OCI-LY7 (cell line): ENCODE measurements at regions not wholly inside any gene's neighbourhood (a gene's known extent, or its start where the extent isn't known, plus 50 kb on each side); places are given as distances from the start of the nearest gene placed in this dataset.
"Not testable (repeated sequence)": the region's sequence is repeated elsewhere in the genome, so short reads cannot be mapped to it uniquely, and the experiment has no call there.

ENCODE experiments used
- BruUV-seq: library from RNA; stranded (reverse); fragments of 400-500 nt; replicated peaks from 2 replicates; lab custom pipeline; 2021; lab: Mats Ljungman, UMichigan
- CTCF ChIA-PET: fragments of 300-600 bp; sonication (Branson Sonifier 250); formaldehyde crosslinking; loops from one replicate; lab custom pipeline; 2022; ENCODE audit warnings: antibody characterized with exemption; ENCODE audit not compliant: unreplicated experiment; lab: Charles Lee
- POLR2A ChIA-PET: fragments of 300-600 bp; sonication (Branson Sonifier 250); formaldehyde crosslinking; loops from one replicate; lab custom pipeline; 2022; ENCODE audit warnings: antibody characterized with exemption; lab: Charles Lee
- DNase-seq: peaks from one replicate; pipeline ENCODE4 v3.0.0-alpha.2; 2015; ENCODE audit warnings: low spot score
- H2AFZ ChIP-seq: fragments of 200-600 bp; sonication (generic), shearing (Covaris generic); 2 replicates; pipeline ENCODE4 v1.6.1; 2014; ENCODE audit warnings: mild to moderate bottlenecking, antibody characterized with exemption, low read length, moderate library complexity
- H3K27ac ChIP-seq: fragments of 200-600 bp; sonication (generic); 2 replicates; pipeline ENCODE4 v1.5.1; 2014; ENCODE audit warnings: mixed run types, low read depth, mild to moderate bottlenecking, moderate library complexity, low read length, inconsistent platforms; ENCODE audit not compliant: poor library complexity, severe bottlenecking
- H3K36me3 ChIP-seq: fragments of 200-600 bp; sonication (generic); 2 replicates; pipeline ENCODE4 v1.6.1; 2014; ENCODE audit warnings: mild to moderate bottlenecking, antibody characterized with exemption, low read length, moderate library complexity, mixed read lengths; ENCODE audit not compliant: insufficient read depth
- H3K4me1 ChIP-seq: fragments of 200-600 bp; sonication (generic); 2 replicates; pipeline ENCODE4 v1.5.1; 2014; ENCODE audit warnings: mild to moderate bottlenecking, low read length; ENCODE audit not compliant: insufficient read depth, poor library complexity, severe bottlenecking
- H3K4me2 ChIP-seq: fragments of 200-600 bp; sonication (generic); 2 replicates; pipeline ENCODE4 v1.6.1; 2014; ENCODE audit warnings: mild to moderate bottlenecking, low read length
- H3K4me3 ChIP-seq: fragments of 200-600 bp; sonication (generic); 2 replicates; pipeline ENCODE4 v1.5.1; 2014; ENCODE audit warnings: mild to moderate bottlenecking, low read depth, low read length; ENCODE audit not compliant: poor library complexity, severe bottlenecking
- H3K79me2 ChIP-seq: fragments of 200-600 bp; sonication (generic); 2 replicates; pipeline ENCODE4 v1.6.1; 2016; ENCODE audit warnings: low read depth, mild to moderate bottlenecking, low read length, moderate library complexity, mixed read lengths; ENCODE audit not compliant: insufficient read depth
- H3K9me2 ChIP-seq: fragments of 200-600 bp; sonication (generic); 2 replicates; pipeline ENCODE4 v1.6.1; 2016; ENCODE audit warnings: mild to moderate bottlenecking, low read length, mixed read lengths; ENCODE audit not compliant: insufficient read depth
- H3K9me3 ChIP-seq: fragments of 200-600 bp; sonication (generic); 2 replicates; pipeline ENCODE4 v1.6.1; 2014; ENCODE audit warnings: mild to moderate bottlenecking, mixed run types, low read length, mixed read lengths
- H4K20me1 ChIP-seq: fragments of 200-600 bp; sonication (generic); 2 replicates; pipeline ENCODE4 v1.6.1; 2014; ENCODE audit warnings: mild to moderate bottlenecking, antibody characterized with exemption, low read length, moderate library complexity, mixed read lengths; ENCODE audit not compliant: insufficient read depth
- EZH2phosphoT487 ChIP-seq: fragments of 200-600 bp; sonication (generic); IDR thresholded peaks from 2 replicates; pipeline ENCODE4 v1.6.1; 2018; ENCODE audit warnings: low read depth, borderline replicate concordance, mild to moderate bottlenecking, mixed run types, antibody characterized with exemption, low read length, moderate library complexity, mixed read lengths
- intact Hi-C: fragments of 100-400 bp; cut with micrococcal nuclease; formaldehyde crosslinking; loops from one replicate; pipeline ENCODE4 v1.10.0; 2022; ENCODE audit not compliant: unreplicated experiment
- TF ChIP-seq, protein P1 (sequence below): fragments of 200-600 bp; sonication (generic); conservative IDR thresholded peaks from 2 replicates; pipeline ENCODE4 v1.5.1; 2014; ENCODE audit warnings: mild to moderate bottlenecking, antibody characterized with exemption, low read length, moderate library complexity, mixed read lengths

DNA sequence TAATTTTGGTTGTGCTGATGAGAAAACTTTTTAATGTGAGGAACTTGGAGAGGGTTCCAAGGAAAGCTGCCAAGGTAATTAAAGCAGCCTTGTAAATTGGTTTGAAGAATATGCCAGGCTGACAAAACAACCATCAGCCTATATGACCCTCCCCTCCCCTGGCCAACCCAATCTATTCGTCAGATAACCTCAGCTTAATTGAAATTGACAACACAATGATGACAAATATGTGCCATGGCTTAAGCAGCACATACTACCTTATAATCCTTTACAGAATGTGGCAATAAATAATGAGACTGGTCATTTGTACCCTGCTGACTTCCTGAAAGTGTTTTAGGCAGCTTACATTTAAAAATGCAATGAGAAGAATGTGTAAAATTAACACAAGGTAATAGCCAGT is 118.2 kb downstream of the EFHB start:
- Histone ChIP-seq H3K9me2 (no peaks in the 10 kb centered on the region), H4K20me1 (no peaks in the 10 kb centered on the region), H3K9me3 (no peaks in the 10 kb centered on the region), H3K36me3 (no peaks in the 10 kb centered on the region), H3K4me3 (no peak overlapping the region), H3K27ac (no peak overlapping the region), H3K4me2 (no peak overlapping the region), H3K79me2 (no peaks in the 10 kb centered on the region), H3K4me1 (no peaks in the 10 kb centered on the region), H2AFZ (no peak overlapping the region)
- TF ChIP-seq, protein P1, sequence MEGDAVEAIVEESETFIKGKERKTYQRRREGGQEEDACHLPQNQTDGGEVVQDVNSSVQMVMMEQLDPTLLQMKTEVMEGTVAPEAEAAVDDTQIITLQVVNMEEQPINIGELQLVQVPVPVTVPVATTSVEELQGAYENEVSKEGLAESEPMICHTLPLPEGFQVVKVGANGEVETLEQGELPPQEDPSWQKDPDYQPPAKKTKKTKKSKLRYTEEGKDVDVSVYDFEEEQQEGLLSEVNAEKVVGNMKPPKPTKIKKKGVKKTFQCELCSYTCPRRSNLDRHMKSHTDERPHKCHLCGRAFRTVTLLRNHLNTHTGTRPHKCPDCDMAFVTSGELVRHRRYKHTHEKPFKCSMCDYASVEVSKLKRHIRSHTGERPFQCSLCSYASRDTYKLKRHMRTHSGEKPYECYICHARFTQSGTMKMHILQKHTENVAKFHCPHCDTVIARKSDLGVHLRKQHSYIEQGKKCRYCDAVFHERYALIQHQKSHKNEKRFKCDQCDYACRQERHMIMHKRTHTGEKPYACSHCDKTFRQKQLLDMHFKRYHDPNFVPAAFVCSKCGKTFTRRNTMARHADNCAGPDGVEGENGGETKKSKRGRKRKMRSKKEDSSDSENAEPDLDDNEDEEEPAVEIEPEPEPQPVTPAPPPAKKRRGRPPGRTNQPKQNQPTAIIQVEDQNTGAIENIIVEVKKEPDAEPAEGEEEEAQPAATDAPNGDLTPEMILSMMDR = no peak
- no peak for TF ChIP-seq EZH2phosphoT487
- ChIA-PET CTCF (no interaction called here), POLR2A (interaction anchor here (0.6 to 1.0 kb wide), 2 partner anchors 17 to 1128 kb away, joined by 3 to 4 read pairs; no protein-coding TSS in a partner anchor)
- DNase-seq = no peak
- intact Hi-C loops = no loop called here
- no TSS peak for BruUV-seq

DNA sequence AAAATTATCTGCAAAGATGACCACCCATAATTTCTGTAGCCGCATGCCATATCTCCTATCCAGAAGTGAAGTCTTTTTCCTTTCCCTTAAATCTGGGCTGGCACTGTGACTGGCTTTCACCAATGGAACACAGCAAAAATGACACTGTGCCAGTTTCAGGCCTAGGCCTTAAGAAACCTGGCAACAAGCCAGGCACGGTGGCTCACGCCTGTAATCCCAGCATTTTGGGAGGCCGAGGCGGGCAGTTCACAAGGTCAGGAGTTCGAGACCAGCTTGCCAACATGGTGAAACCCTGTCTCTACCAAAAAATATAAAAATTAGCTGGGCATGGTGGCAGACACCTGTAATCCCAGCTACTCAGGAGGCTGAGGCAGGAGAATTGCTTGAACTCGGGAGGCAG is 120.3 kb downstream of the EFHB start:
- H3K4me3 ChIP-seq, H2AFZ ChIP-seq, H3K4me1 ChIP-seq, H4K20me1 ChIP-seq, H3K4me2 ChIP-seq, H3K27ac ChIP-seq, H3K36me3 ChIP-seq, H3K9me2 ChIP-seq, CTCF ChIA-PET, intact Hi-C loops, H3K9me3 ChIP-seq, H3K79me2 ChIP-seq, BruUV-seq, DNase-seq: not testable (repeated sequence)
- POLR2A ChIA-PET = interaction anchor here (0.7 kb wide), 1 partner anchor 492 kb away, joined by 3 read pairs; no protein-coding TSS in a partner anchor

DNA sequence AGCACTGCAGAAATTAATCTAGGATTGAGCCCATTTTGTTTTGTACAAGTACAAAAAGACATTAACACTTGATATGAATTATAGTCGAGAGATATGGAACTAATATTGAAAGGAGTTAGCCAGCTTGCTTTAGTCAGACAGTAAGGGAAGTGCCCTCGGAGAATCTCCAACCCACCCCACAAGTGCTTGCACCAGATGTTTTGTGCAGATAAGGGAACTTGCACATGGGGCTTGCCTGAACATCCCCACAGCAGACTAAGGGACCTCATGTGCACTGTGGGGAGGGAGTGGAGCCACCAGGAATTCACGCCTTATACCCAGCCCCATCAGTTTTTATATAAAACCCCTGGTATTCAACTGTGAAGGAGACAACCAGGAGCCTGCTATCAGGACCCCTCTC is 122.3 kb downstream of the EFHB start:
- Histone ChIP-seq H3K4me2 (no peak overlapping the region), H3K9me2 (no peaks in the 10 kb centered on the region), H4K20me1 (no peaks in the 10 kb centered on the region), H2AFZ (no peak overlapping the region), H3K4me1 (no peaks in the 10 kb centered on the region), H3K9me3 (no peaks in the 10 kb centered on the region), H3K27ac (no peak overlapping the region), H3K4me3 (no peak overlapping the region), H3K79me2 (no peaks in the 10 kb centered on the region), H3K36me3 (no peaks in the 10 kb centered on the region)
- no TSS peak for BruUV-seq
- intact Hi-C loops = no loop called here
- TF ChIP-seq, protein P1 = no peak
- no peak for TF ChIP-seq EZH2phosphoT487
- ChIA-PET POLR2A (no interaction called here), CTCF (no interaction called here)
- no peak for DNase-seq
